Testis (tissue), 2 donors: ENCODE measurements at regions not wholly inside any gene's neighbourhood (a gene's known extent, or its start where the extent isn't known, plus 50 kb on each side); places are given as distances from the start of the nearest gene placed in this dataset.

Experiments
- CTCF ChIP-seq, 3 experiments: fragments of 450-650 bp in 2 of 3; fragments of 200-600 bp in 1 of 3; sonication (generic) in 1 of 3; IDR thresholded peaks; one replicate each; pipeline ENCODE4 v1.5.1; 2016 to 2019; ENCODE audit warnings: antibody characterized with exemption in 3 of 3, mild to moderate bottlenecking in 2 of 3, moderate library complexity in 1 of 3
- POLR2A ChIP-seq: fragments of 450-650 bp; IDR thresholded peaks from one replicate; pipeline ENCODE4 v1.6.1; 2017; ENCODE audit warnings: antibody characterized with exemption, mild to moderate bottlenecking, moderate library complexity

- TF ChIP-seq CTCF (IDR thresholded peaks at IDR 0.05) (no peak), POLR2A (no peak)
Observed at GRCh38 chr9:80874276-80874675, 815.1 kb downstream of the TLE1 start.
